Sciatic nerve (tissue), 2 donors: ENCODE measurements at regions not wholly inside any gene's neighbourhood (a gene's known extent, or its start where the extent isn't known, plus 50 kb on each side); places are given as distances from the start of the nearest gene placed in this dataset.
"Not testable (repeated sequence)": the region's sequence is repeated elsewhere in the genome, so short reads cannot be mapped to it uniquely, and the experiment has no call there.

Experiments
- ATAC-seq: fragments of 200-7000 bp; cut with Tn5 transposase; one replicate; pipeline ENCODE4 v1.9.1; 2020; ENCODE audit warnings: mild to moderate bottlenecking, moderate library complexity
- DNase-seq: peaks from one replicate; pipeline ENCODE4 v3.0.0-alpha.2; 2020; ENCODE audit warnings: low spot score
- intact Hi-C: fragments of 100-400 bp; cut with DNase I; formaldehyde crosslinking; loops from one replicate; pipeline ENCODE4 v1.14.2; 2022
- donor health status: DM: no; HTN: no; CAD: no.
- donor health status: DM: no; HTN: no; CAD: no.

- no peak for ATAC-seq
- intact Hi-C loops: no loop called here
- DNase-seq: no peak
Observed at GRCh38 chr4:65019775-65020174, 610.5 kb upstream of the TECRL start.

GRCh38 chr4:65018313-65018712 is 609.1 kb upstream of the TECRL start:
- no peak for DNase-seq
- ATAC-seq: no peak
- intact Hi-C loops: no loop called here

- intact Hi-C loops: no loop called here
- DNase-seq: no peak
- ATAC-seq: no peak
Observed at GRCh38 chr4:65014078-65014477, 604.8 kb upstream of the TECRL start.

- DNase-seq: no peak
- intact Hi-C loops: no loop called here
- ATAC-seq: no peak
Observed at GRCh38 chr4:65007841-65008439, 598.7 kb upstream of the TECRL start.

GRCh38 chr4:64975177-64975576 is 565.9 kb upstream of the TECRL start:
- intact Hi-C loops: no loop called here
- ATAC-seq: no peak
- no peak for DNase-seq

- intact Hi-C loops: no loop called here
- ATAC-seq (no peak), DNase-seq (no peak)
Observed at GRCh38 chr4:64969081-64969480, 559.8 kb upstream of the TECRL start.

- intact Hi-C loops: no loop called here
- ATAC-seq (no peak), DNase-seq (no peak)
Observed at GRCh38 chr4:64967286-64967685, 558.0 kb upstream of the TECRL start.

GRCh38 chr4:64960516-64960915 is 551.3 kb upstream of the TECRL start:
- no peak for ATAC-seq
- DNase-seq: no peak
- intact Hi-C loops: no loop called here

- intact Hi-C loops: no loop called here
- DNase-seq: no peak
- no peak for ATAC-seq
Observed at GRCh38 chr4:64940698-64941097, 531.4 kb upstream of the TECRL start.

- intact Hi-C loops: no loop called here
- DNase-seq (no peak), ATAC-seq (no peak)
Observed at GRCh38 chr4:64935469-64936001, 526.3 kb upstream of the TECRL start.

GRCh38 chr4:64911846-64912245 is 502.6 kb upstream of the TECRL start:
- ATAC-seq (no peak), DNase-seq (no peak)
- intact Hi-C loops: no loop called here

GRCh38 chr4:64903986-64904385 is 494.7 kb upstream of the TECRL start:
- ATAC-seq (no peak), DNase-seq (no peak)
- intact Hi-C loops: no loop called here

GRCh38 chr4:64899563-64899962 is 490.3 kb upstream of the TECRL start:
- DNase-seq (no peak), ATAC-seq (no peak)
- intact Hi-C loops: no loop called here

GRCh38 chr4:64899030-64899429 is 489.8 kb upstream of the TECRL start:
- ATAC-seq: not testable (repeated sequence)

GRCh38 chr4:64897683-64898082 is 488.4 kb upstream of the TECRL start:
- ATAC-seq (no peak), DNase-seq (no peak)
- intact Hi-C loops: no loop called here

More at GRCh38 chr4:64899030-64899429, 489.8 kb upstream of the TECRL start:
- DNase-seq, intact Hi-C loops: not testable (repeated sequence)

- no peak for ATAC-seq
- intact Hi-C loops: no loop called here
- no peak for DNase-seq
Observed at GRCh38 chr4:64895031-64895430, 485.8 kb upstream of the TECRL start.

- no peak for DNase-seq
- intact Hi-C loops: no loop called here
- ATAC-seq: peak; percentile 39
Observed at GRCh38 chr4:64893205-64893604, 484.0 kb upstream of the TECRL start.

GRCh38 chr4:64889906-64890610 is 480.8 kb upstream of the TECRL start:
- ATAC-seq (no peak), DNase-seq (no peak)
- intact Hi-C loops: no loop called here

GRCh38 chr4:64883087-64883807 is 474.0 kb upstream of the TECRL start:
- intact Hi-C loops: loop anchor here (5.0 kb wide), 1 partner anchor 1311 kb away; no protein-coding TSS in a partner anchor
- DNase-seq: no peak
- no peak for ATAC-seq
